GM23338 (cell line): ENCODE measurements at regions not wholly inside any gene's neighbourhood (a gene's known extent, or its start where the extent isn't known, plus 50 kb on each side); places are given as distances from the start of the nearest gene placed in this dataset.

Experiments used
- ATAC-seq: fragments of 200-7000 bp; cut with Tn5 transposase; 3 replicates; pipeline ENCODE4 v1.9.1; 2020
- DNase-seq: peaks from one replicate; pipeline ENCODE4 v3.0.0-alpha.2; 2015; ENCODE audit warnings: low spot score
- H2AFZ ChIP-seq: fragments of 200-600 bp; sonication (generic); 2 replicates; pipeline ENCODE4 v1.8.0; 2016; ENCODE audit warnings: antibody characterized with exemption, mild to moderate bottlenecking, moderate library complexity
- H3F3A ChIP-seq: fragments of 200-600 bp; sonication (generic); replicated peaks from 2 replicates; pipeline ENCODE4 v1.8.0; 2017; ENCODE audit warnings: antibody characterized with exemption, mixed run types, low read depth
- H3K27ac ChIP-seq: fragments of 200-600 bp; sonication (generic); 2 replicates; pipeline ENCODE4 v1.6.1; 2016; ENCODE audit warnings: low read depth
- H3K27me3 ChIP-seq: fragments of 200-600 bp; sonication (generic); 2 replicates; pipeline ENCODE4 v1.8.0; 2016; ENCODE audit warnings: mild to moderate bottlenecking, mixed run types, moderate library complexity; ENCODE audit not compliant: insufficient read depth
- H3K36me3 ChIP-seq: fragments of 200-600 bp; sonication (generic); 2 replicates; pipeline ENCODE4 v1.8.0; 2016; ENCODE audit warnings: mild to moderate bottlenecking; ENCODE audit not compliant: insufficient read depth
- H3K4me1 ChIP-seq: fragments of 200-600 bp; sonication (generic); 2 replicates; pipeline ENCODE4 v1.8.0; 2016; ENCODE audit warnings: mild to moderate bottlenecking, moderate library complexity; ENCODE audit not compliant: insufficient read depth
- H3K4me2 ChIP-seq: fragments of 200-600 bp; sonication (generic); 2 replicates; pipeline ENCODE4 v1.7.1; 2017; ENCODE audit warnings: mixed run types
- H3K4me3 ChIP-seq: fragments of 200-600 bp; sonication (generic); 2 replicates; pipeline ENCODE4 v1.6.1; 2016; ENCODE audit warnings: mixed run types
- H3K79me2 ChIP-seq: fragments of 200-600 bp; sonication (generic); replicated peaks from 2 replicates; pipeline ENCODE4 v1.8.0; 2017; ENCODE audit warnings: mild to moderate bottlenecking; ENCODE audit not compliant: insufficient read depth
- H3K9me2 ChIP-seq: fragments of 200-600 bp; sonication (generic); 2 replicates; pipeline ENCODE4 v1.8.0; 2017; ENCODE audit not compliant: insufficient read depth
- H4K20me1 ChIP-seq: fragments of 200-600 bp; sonication (generic); replicated peaks from 2 replicates; pipeline ENCODE4 v1.8.0; 2017; ENCODE audit warnings: mild to moderate bottlenecking; ENCODE audit not compliant: insufficient read depth
- H3K27ac Mint-ChIP-seq: 2 replicates; pipeline ENCODE4 v1.8.0; 2020; ENCODE audit warnings: inconsistent platforms, mild to moderate bottlenecking, moderate library complexity, mixed read lengths
- H3K27me3 Mint-ChIP-seq: 3 replicates; pipeline ENCODE4 v1.8.0; 2022; ENCODE audit warnings: low read depth, mild to moderate bottlenecking, moderate library complexity, mixed read lengths, inconsistent platforms; ENCODE audit not compliant: insufficient read depth, poor library complexity
- H3K36me3 Mint-ChIP-seq: 3 replicates; pipeline ENCODE4 v1.8.0; 2021; ENCODE audit warnings: low read depth, mild to moderate bottlenecking, inconsistent platforms, moderate library complexity, mixed read lengths
- H3K4me1 Mint-ChIP-seq: 3 replicates; pipeline ENCODE4 v1.8.0; 2020; ENCODE audit warnings: mild to moderate bottlenecking, inconsistent platforms, mixed read lengths
- H3K4me3 Mint-ChIP-seq: 3 replicates; pipeline ENCODE4 v1.8.0; 2021; ENCODE audit warnings: moderate library complexity, mild to moderate bottlenecking, inconsistent platforms, mixed read lengths
- H3K9me3 Mint-ChIP-seq: 3 replicates; pipeline ENCODE4 v1.8.0; 2020; ENCODE audit warnings: moderate library complexity, mild to moderate bottlenecking, inconsistent platforms, mixed read lengths
- STAT1 ChIP-seq: IDR thresholded peaks from one replicate; pipeline ENCODE4 v1.6.1; 2016; ENCODE audit warnings: antibody characterized with exemption; ENCODE audit not compliant: unreplicated experiment
- ZNF331 ChIP-seq: fragments of 250-450 bp; sonication (Bioruptor Pico); IDR thresholded peaks from 2 replicates; pipeline ENCODE4 v1.5.0; 2020; ENCODE audit warnings: low read depth, mild to moderate bottlenecking, moderate library complexity
- TF ChIP-seq, protein P1 (sequence below), 2 experiments: fragments of 200-600 bp in 1 of 2; sonication (generic) in 1 of 2; conservative IDR thresholded peaks; 2 replicates each; pipeline versions ENCODE4 v1.5.1 to v1.6.1; 2016 to 2017; ENCODE audit warnings: antibody characterized with exemption in 2 of 2, low read depth in 2 of 2, mild to moderate bottlenecking in 2 of 2, moderate library complexity in 1 of 2
- TF ChIP-seq, protein P2 (sequence below): fragments of 250-450 bp; sonication (Bioruptor Pico); IDR thresholded peaks from 2 replicates; pipeline ENCODE4 v1.5.0; 2020; ENCODE audit warnings: mild to moderate bottlenecking, moderate library complexity
- TF ChIP-seq, protein P3 (sequence below): IDR thresholded peaks from 2 replicates; pipeline ENCODE4 v1.6.1; 2016; ENCODE audit warnings: antibody characterized with exemption

- no peak overlapping the region for H3K27ac ChIP-seq
- H4K20me1 ChIP-seq: no peaks in the 10 kb centered on the region
- H3K4me3 ChIP-seq: no peak overlapping the region
- no peaks in the 10 kb centered on the region for H3K4me1 ChIP-seq
- ATAC-seq: no peak
- TF ChIP-seq, protein P1, sequence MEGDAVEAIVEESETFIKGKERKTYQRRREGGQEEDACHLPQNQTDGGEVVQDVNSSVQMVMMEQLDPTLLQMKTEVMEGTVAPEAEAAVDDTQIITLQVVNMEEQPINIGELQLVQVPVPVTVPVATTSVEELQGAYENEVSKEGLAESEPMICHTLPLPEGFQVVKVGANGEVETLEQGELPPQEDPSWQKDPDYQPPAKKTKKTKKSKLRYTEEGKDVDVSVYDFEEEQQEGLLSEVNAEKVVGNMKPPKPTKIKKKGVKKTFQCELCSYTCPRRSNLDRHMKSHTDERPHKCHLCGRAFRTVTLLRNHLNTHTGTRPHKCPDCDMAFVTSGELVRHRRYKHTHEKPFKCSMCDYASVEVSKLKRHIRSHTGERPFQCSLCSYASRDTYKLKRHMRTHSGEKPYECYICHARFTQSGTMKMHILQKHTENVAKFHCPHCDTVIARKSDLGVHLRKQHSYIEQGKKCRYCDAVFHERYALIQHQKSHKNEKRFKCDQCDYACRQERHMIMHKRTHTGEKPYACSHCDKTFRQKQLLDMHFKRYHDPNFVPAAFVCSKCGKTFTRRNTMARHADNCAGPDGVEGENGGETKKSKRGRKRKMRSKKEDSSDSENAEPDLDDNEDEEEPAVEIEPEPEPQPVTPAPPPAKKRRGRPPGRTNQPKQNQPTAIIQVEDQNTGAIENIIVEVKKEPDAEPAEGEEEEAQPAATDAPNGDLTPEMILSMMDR (conservative IDR thresholded peaks at IDR 0.05; ENCODE audit: low read depth in 2 of 2): no peak
- TF ChIP-seq, protein P2, sequence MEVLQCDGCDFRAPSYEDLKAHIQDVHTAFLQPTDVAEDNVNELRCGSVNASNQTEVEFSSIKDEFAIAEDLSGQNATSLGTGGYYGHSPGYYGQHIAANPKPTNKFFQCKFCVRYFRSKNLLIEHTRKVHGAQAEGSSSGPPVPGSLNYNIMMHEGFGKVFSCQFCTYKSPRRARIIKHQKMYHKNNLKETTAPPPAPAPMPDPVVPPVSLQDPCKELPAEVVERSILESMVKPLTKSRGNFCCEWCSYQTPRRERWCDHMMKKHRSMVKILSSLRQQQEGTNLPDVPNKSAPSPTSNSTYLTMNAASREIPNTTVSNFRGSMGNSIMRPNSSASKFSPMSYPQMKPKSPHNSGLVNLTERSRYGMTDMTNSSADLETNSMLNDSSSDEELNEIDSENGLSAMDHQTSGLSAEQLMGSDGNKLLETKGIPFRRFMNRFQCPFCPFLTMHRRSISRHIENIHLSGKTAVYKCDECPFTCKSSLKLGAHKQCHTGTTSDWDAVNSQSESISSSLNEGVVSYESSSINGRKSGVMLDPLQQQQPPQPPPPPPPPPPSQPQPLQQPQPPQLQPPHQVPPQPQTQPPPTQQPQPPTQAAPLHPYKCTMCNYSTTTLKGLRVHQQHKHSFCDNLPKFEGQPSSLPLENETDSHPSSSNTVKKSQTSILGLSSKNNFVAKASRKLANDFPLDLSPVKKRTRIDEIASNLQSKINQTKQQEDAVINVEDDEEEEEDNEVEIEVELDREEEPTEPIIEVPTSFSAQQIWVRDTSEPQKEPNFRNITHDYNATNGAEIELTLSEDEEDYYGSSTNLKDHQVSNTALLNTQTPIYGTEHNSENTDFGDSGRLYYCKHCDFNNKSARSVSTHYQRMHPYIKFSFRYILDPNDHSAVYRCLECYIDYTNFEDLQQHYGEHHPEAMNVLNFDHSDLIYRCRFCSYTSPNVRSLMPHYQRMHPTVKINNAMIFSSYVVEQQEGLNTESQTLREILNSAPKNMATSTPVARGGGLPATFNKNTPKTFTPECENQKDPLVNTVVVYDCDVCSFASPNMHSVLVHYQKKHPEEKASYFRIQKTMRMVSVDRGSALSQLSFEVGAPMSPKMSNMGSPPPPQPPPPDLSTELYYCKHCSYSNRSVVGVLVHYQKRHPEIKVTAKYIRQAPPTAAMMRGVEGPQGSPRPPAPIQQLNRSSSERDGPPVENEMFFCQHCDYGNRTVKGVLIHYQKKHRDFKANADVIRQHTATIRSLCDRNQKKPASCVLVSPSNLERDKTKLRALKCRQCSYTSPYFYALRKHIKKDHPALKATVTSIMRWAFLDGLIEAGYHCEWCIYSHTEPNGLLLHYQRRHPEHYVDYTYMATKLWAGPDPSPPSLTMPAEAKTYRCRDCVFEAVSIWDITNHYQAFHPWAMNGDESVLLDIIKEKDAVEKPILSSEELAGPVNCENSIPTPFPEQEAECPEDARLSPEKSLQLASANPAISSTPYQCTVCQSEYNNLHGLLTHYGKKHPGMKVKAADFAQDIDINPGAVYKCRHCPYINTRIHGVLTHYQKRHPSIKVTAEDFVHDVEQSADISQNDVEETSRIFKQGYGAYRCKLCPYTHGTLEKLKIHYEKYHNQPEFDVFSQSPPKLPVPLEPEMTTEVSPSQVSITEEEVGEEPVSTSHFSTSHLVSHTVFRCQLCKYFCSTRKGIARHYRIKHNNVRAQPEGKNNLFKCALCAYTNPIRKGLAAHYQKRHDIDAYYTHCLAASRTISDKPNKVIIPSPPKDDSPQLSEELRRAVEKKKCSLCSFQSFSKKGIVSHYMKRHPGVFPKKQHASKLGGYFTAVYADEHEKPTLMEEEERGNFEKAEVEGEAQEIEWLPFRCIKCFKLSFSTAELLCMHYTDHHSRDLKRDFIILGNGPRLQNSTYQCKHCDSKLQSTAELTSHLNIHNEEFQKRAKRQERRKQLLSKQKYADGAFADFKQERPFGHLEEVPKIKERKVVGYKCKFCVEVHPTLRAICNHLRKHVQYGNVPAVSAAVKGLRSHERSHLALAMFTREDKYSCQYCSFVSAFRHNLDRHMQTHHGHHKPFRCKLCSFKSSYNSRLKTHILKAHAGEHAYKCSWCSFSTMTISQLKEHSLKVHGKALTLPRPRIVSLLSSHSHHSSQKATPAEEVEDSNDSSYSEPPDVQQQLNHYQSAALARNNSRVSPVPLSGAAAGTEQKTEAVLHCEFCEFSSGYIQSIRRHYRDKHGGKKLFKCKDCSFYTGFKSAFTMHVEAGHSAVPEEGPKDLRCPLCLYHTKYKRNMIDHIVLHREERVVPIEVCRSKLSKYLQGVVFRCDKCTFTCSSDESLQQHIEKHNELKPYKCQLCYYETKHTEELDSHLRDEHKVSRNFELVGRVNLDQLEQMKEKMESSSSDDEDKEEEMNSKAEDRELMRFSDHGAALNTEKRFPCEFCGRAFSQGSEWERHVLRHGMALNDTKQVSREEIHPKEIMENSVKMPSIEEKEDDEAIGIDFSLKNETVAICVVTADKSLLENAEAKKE: no peak
- no peak for TF ChIP-seq STAT1
- TF ChIP-seq, protein P3, sequence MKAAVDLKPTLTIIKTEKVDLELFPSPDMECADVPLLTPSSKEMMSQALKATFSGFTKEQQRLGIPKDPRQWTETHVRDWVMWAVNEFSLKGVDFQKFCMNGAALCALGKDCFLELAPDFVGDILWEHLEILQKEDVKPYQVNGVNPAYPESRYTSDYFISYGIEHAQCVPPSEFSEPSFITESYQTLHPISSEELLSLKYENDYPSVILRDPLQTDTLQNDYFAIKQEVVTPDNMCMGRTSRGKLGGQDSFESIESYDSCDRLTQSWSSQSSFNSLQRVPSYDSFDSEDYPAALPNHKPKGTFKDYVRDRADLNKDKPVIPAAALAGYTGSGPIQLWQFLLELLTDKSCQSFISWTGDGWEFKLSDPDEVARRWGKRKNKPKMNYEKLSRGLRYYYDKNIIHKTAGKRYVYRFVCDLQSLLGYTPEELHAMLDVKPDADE: no peak
- no peak for TF ChIP-seq ZNF331 (CRISPR knock-in tag)
- no peak overlapping the region for H3K4me3 Mint-ChIP-seq
- DNase-seq: no peak
- no peaks in the 10 kb centered on the region for H3K27me3 ChIP-seq
- no peaks in the 10 kb centered on the region for H3K79me2 ChIP-seq
- peaks cover 74% of the 10 kb centered on the region for H3K9me3 Mint-ChIP-seq
- H2AFZ ChIP-seq: no peak overlapping the region
- H3F3A ChIP-seq: no peaks in the 10 kb centered on the region
- H3K9me2 ChIP-seq: no peaks in the 10 kb centered on the region
- H3K4me2 ChIP-seq: no peak overlapping the region
- no peaks in the 10 kb centered on the region for H3K4me1 Mint-ChIP-seq
- no peaks in the 10 kb centered on the region for H3K36me3 Mint-ChIP-seq
- H3K36me3 ChIP-seq: no peaks in the 10 kb centered on the region
- H3K27me3 Mint-ChIP-seq: peaks cover 4% of the 10 kb centered on the region
- H3K27ac Mint-ChIP-seq: no peak overlapping the region
Observed at GRCh38 chr9:101912698-101913097, 174.3 kb upstream of the GRIN3A start.
